Keratinocyte (primary cell): ENCODE measurements at regions not wholly inside any gene's neighbourhood (a gene's known extent, or its start where the extent isn't known, plus 50 kb on each side); places are given as distances from the start of the nearest gene placed in this dataset.

Source experiments
- DNase-seq: peaks from one replicate; pipeline ENCODE4 v3.0.0-alpha.2; 2011; ENCODE audit warnings: low read depth, missing footprints, low spot score
- FAIRE-seq: peaks from 2 replicates; lab custom pipeline; 2011; peaks lifted over from hg19 to GRCh38; lab: Jason Lieb, UNC
- H2AFZ ChIP-seq: 2 replicates; pipeline ENCODE4 v1.6.0; 2012; ENCODE audit warnings: low read length, control low read depth, inconsistent platforms; ENCODE audit not compliant: control insufficient read depth
- H3K27ac ChIP-seq: 2 replicates; pipeline ENCODE4 v1.5.1; 2011; ENCODE audit warnings: low read length; ENCODE audit not compliant: control insufficient read depth, insufficient read depth
- H3K27me3 ChIP-seq: 3 replicates; pipeline ENCODE4 v1.6.0; 2011; ENCODE audit warnings: low read length; ENCODE audit not compliant: control insufficient read depth, insufficient read depth; ENCODE audit errors: extremely low read depth
- H3K36me3 ChIP-seq, 2 experiments: 2 replicates in 1 of 2; 3 replicates in 1 of 2; pipeline ENCODE4 v1.5.1; 2011; ENCODE audit warnings: low read length in 2 of 2, mild to moderate bottlenecking in 1 of 2; ENCODE audit not compliant: control insufficient read depth in 2 of 2, insufficient read depth in 2 of 2; ENCODE audit errors: extremely low read depth in 1 of 2
- H3K4me1 ChIP-seq: 3 replicates; pipeline ENCODE4 v1.5.1; 2011; ENCODE audit warnings: low read length; ENCODE audit not compliant: control insufficient read depth, insufficient read depth; ENCODE audit errors: extremely low read depth
- H3K4me2 ChIP-seq: 3 replicates; pipeline ENCODE4 v1.6.0; 2011; ENCODE audit warnings: low read depth, low read length; ENCODE audit not compliant: control insufficient read depth, insufficient read depth; ENCODE audit errors: extremely low read depth
- H3K4me3 ChIP-seq, 3 experiments: fragments of 200-600 bp in 1 of 3; sonication (generic) in 1 of 3; 2 replicates in 2 of 3; 3 replicates in 1 of 3; pipeline ENCODE4 v1.5.1; 2011 to 2016; ENCODE audit warnings: low read length in 3 of 3, mild to moderate bottlenecking in 3 of 3, control low read depth in 2 of 3, inconsistent platforms in 1 of 3, low read depth in 1 of 3, mixed read lengths in 1 of 3, mixed run types in 1 of 3, moderate library complexity in 1 of 3; ENCODE audit not compliant: control insufficient read depth in 2 of 3, insufficient read depth in 2 of 3; ENCODE audit errors: extremely low read depth in 1 of 3
- H3K79me2 ChIP-seq: 2 replicates; pipeline ENCODE4 v1.6.0; 2012; ENCODE audit warnings: low read length; ENCODE audit not compliant: control insufficient read depth, insufficient read depth
- H3K9ac ChIP-seq: 3 replicates; pipeline ENCODE4 v1.6.0; 2011; ENCODE audit warnings: low read length; ENCODE audit not compliant: control insufficient read depth, insufficient read depth; ENCODE audit errors: extremely low read depth
- H3K9me1 ChIP-seq: 3 replicates; pipeline ENCODE4 v1.6.0; 2011; ENCODE audit warnings: low read length; ENCODE audit not compliant: control insufficient read depth, insufficient read depth; ENCODE audit errors: extremely low read depth
- H3K9me3 ChIP-seq: 2 replicates; pipeline ENCODE4 v1.5.1; 2012; ENCODE audit warnings: low read depth, low read length; ENCODE audit not compliant: control insufficient read depth
- H4K20me1 ChIP-seq: 3 replicates; pipeline ENCODE4 v1.6.0; 2011; ENCODE audit warnings: low read length; ENCODE audit not compliant: control insufficient read depth, insufficient read depth; ENCODE audit errors: extremely low read depth
- EZH2 ChIP-seq: IDR thresholded peaks from one replicate; pipeline ENCODE4 v1.6.1; 2012; ENCODE audit warnings: inconsistent platforms, mild to moderate bottlenecking, low read length, moderate library complexity
- dilution Hi-C: fragments of 300-500 bp; cut with MboI; formaldehyde crosslinking; loops from one replicate; pipeline ENCODE4 v1.7.0; 2020; ENCODE audit warnings: low sequenced_read_pairs; ENCODE audit not compliant: extremely low pct_ligation_motif_present
- TF ChIP-seq, protein P1 (sequence below), 3 experiments: IDR thresholded peaks in 1 of 3; conservative IDR thresholded peaks in 1 of 3; optimal IDR thresholded peaks in 1 of 3; 2 replicates in 2 of 3; 3 replicates in 1 of 3; pipeline versions ENCODE3 to v1.5.1; 2011; ENCODE audit warnings: low read length in 3 of 3, mild to moderate bottlenecking in 3 of 3, moderate library complexity in 2 of 3, control low read depth in 1 of 3, inconsistent platforms in 1 of 3; ENCODE audit not compliant: insufficient read depth in 2 of 3; ENCODE audit errors: extremely low read depth in 1 of 3

DNA sequence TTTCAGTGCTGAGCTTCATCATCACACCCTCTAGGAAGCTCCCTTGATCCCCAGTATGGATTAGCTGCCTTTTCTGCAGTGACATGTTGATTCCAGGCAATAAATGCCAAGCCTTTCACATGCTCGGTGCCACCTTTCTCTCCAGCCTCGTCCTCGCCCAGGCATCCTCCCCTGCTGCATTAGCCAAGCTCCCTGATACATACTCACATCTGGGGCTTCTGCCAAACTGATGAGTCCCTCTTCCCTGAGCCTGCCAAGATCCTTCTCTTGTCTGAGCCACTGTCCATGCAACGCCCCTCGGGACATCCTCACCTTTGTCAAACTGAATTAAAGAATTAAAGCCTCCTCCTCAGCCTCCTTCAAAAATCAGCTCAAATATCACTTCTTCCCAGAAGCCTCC, 538.5 kb upstream of the CDH11 start:
- Histone ChIP-seq H3K9ac (no peak overlapping the region), H3K9me3 (no peaks in the 10 kb centered on the region), H3K4me2 (no peak overlapping the region), H3K36me3 (no peaks in the 10 kb centered on the region), H2AFZ (no peak overlapping the region), H3K4me3 (no peak overlapping the region), H3K27me3 (no peaks in the 10 kb centered on the region), H3K27ac (no peak overlapping the region), H3K9me1 (no peaks in the 10 kb centered on the region), H3K4me1 (peaks cover 37% of the 10 kb centered on the region), H3K79me2 (no peaks in the 10 kb centered on the region), H4K20me1 (no peaks in the 10 kb centered on the region)
- TF ChIP-seq EZH2 = no peak
- TF ChIP-seq, protein P1, sequence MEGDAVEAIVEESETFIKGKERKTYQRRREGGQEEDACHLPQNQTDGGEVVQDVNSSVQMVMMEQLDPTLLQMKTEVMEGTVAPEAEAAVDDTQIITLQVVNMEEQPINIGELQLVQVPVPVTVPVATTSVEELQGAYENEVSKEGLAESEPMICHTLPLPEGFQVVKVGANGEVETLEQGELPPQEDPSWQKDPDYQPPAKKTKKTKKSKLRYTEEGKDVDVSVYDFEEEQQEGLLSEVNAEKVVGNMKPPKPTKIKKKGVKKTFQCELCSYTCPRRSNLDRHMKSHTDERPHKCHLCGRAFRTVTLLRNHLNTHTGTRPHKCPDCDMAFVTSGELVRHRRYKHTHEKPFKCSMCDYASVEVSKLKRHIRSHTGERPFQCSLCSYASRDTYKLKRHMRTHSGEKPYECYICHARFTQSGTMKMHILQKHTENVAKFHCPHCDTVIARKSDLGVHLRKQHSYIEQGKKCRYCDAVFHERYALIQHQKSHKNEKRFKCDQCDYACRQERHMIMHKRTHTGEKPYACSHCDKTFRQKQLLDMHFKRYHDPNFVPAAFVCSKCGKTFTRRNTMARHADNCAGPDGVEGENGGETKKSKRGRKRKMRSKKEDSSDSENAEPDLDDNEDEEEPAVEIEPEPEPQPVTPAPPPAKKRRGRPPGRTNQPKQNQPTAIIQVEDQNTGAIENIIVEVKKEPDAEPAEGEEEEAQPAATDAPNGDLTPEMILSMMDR (optimal IDR thresholded peaks at IDR 0.05 in 1 of 3, IDR thresholded peaks at IDR 0.05 in 1 of 3, conservative IDR thresholded peaks at IDR 0.05 in 1 of 3; ENCODE audit: extremely low read depth in 1 of 3, insufficient read depth in 2 of 3, low read length in 3 of 3) = no peak
- FAIRE-seq = peak; percentile 94
- dilution Hi-C loops = no loop called here
- peak; percentile 15 for DNase-seq

DNA sequence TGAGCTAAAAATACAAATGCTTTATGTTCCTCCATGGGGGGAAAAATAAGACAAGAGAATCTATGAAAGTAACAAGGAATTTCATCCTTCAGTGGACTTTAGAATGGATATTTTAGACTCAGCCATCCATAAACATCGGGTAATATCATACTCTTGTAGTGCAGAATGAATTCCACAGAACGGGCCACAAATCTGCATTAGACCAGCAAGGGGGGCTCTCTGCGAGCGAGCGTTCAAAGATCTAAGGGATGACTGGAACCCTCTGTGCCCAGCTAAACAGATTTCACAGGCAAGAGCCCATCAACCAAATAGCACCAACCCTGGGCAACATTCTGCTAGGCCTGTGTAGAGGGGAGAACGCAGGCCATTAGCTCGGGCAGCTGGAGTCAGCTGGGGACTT, 537.9 kb upstream of the CDH11 start:
- no peak overlapping the region for H2AFZ ChIP-seq
- TF ChIP-seq, protein P1 (optimal IDR thresholded peaks at IDR 0.05 in 1 of 3, IDR thresholded peaks at IDR 0.05 in 1 of 3, conservative IDR thresholded peaks at IDR 0.05 in 1 of 3; ENCODE audit: extremely low read depth in 1 of 3, insufficient read depth in 2 of 3, low read length in 3 of 3) = no peak
- TF ChIP-seq EZH2 = no peak
- FAIRE-seq = no peak

More for the DNA sequence above, 537.9 kb upstream of the CDH11 start:
- Histone ChIP-seq H3K4me2 (peak overlapping the region; percentile 73), H3K9me3 (no peaks in the 10 kb centered on the region), H3K4me1 (peaks cover 37% of the 10 kb centered on the region), H3K4me3 (no peak overlapping the region), H3K9me1 (no peaks in the 10 kb centered on the region), H3K9ac (no peak overlapping the region), H3K79me2 (no peaks in the 10 kb centered on the region), H3K27ac (peak overlapping the region; percentile 87), H4K20me1 (no peaks in the 10 kb centered on the region), H3K36me3 (no peaks in the 10 kb centered on the region), H3K27me3 (no peaks in the 10 kb centered on the region)
- dilution Hi-C loops = no loop called here
- no peak for DNase-seq
